SU-DHL-6 (cell line): ENCODE measurements at regions not wholly inside any gene's neighbourhood (a gene's known extent, or its start where the extent isn't known, plus 50 kb on each side); places are given as distances from the start of the nearest gene placed in this dataset.

ENCODE experiments used
- EZH2phosphoT487 ChIP-seq: fragments of 200-600 bp; sonication (generic), shearing (Covaris generic); conservative IDR thresholded peaks from 2 replicates; pipeline ENCODE4 v1.6.1; 2018; ENCODE audit warnings: mild to moderate bottlenecking, antibody characterized with exemption, low read length, moderate library complexity, mixed read lengths
- TF ChIP-seq, protein P1 (sequence below): fragments of 200-600 bp; sonication (generic); IDR thresholded peaks from one replicate; pipeline ENCODE4 v1.5.1; 2017; ENCODE audit warnings: antibody characterized with exemption, mild to moderate bottlenecking, low read length, moderate library complexity; ENCODE audit not compliant: insufficient read depth, poor library complexity, severe bottlenecking

DNA sequence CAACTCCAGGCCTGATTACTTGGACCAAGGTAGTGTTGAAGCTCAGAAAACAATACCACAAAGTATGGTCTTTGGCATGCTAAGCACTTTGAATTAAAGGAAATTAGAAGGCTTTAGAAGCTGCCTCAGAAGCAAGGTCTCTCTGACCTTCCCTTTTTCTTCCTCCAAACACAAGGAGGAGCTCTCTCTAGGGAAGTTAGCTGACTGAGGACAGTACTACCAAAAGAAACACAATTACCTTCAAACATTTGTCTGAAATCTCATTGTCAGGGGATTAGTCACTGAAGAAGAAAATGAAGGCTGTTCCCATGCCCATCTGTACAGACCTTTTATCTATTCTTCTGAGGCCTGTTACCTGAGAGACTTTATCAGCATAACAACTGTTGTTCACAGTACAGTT, 279.3 kb downstream of the CDH20 start:
- TF ChIP-seq, protein P1, sequence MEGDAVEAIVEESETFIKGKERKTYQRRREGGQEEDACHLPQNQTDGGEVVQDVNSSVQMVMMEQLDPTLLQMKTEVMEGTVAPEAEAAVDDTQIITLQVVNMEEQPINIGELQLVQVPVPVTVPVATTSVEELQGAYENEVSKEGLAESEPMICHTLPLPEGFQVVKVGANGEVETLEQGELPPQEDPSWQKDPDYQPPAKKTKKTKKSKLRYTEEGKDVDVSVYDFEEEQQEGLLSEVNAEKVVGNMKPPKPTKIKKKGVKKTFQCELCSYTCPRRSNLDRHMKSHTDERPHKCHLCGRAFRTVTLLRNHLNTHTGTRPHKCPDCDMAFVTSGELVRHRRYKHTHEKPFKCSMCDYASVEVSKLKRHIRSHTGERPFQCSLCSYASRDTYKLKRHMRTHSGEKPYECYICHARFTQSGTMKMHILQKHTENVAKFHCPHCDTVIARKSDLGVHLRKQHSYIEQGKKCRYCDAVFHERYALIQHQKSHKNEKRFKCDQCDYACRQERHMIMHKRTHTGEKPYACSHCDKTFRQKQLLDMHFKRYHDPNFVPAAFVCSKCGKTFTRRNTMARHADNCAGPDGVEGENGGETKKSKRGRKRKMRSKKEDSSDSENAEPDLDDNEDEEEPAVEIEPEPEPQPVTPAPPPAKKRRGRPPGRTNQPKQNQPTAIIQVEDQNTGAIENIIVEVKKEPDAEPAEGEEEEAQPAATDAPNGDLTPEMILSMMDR, result no peak
- TF ChIP-seq EZH2phosphoT487, result no peak
